Liver (tissue), 8 donors: ENCODE measurements at regions not wholly inside any gene's neighbourhood (a gene's known extent, or its start where the extent isn't known, plus 50 kb on each side); places are given as distances from the start of the nearest gene placed in this dataset.

ENCODE experiments used
- DNase-seq: peaks from one replicate; pipeline ENCODE4 v3.0.0-alpha.2; 2017; ENCODE audit warnings: low spot score
- H3K27ac ChIP-seq, 2 donors: one replicate each; pipeline ENCODE4 v1.7.0; 2013; ENCODE audit warnings: inconsistent platforms in 2 of 2, low read length in 2 of 2, control low read depth in 1 of 2, low read depth in 1 of 2, mild to moderate bottlenecking in 1 of 2
- H3K27me3 ChIP-seq, 4 donors: one replicate each; pipeline versions ENCODE4 v1.6.1 to v1.7.0; 2013; ENCODE audit warnings: low read length in 3 of 4, inconsistent platforms in 1 of 4, mild to moderate bottlenecking in 1 of 4, moderate library complexity in 1 of 4; ENCODE audit not compliant: control insufficient read depth in 4 of 4, insufficient read depth in 4 of 4
- H3K36me3 ChIP-seq, 4 donors: one replicate each; pipeline versions ENCODE4 v1.6.1 to v1.7.0; 2013; ENCODE audit warnings: low read length in 3 of 4, mild to moderate bottlenecking in 3 of 4, low read depth in 1 of 4, moderate library complexity in 1 of 4; ENCODE audit not compliant: control insufficient read depth in 4 of 4, insufficient read depth in 3 of 4
- H3K4me1 ChIP-seq, 4 donors: one replicate each; pipeline versions ENCODE4 v1.6.1 to v1.7.0; 2013; ENCODE audit warnings: low read length in 3 of 4, mild to moderate bottlenecking in 3 of 4, moderate library complexity in 1 of 4; ENCODE audit not compliant: control insufficient read depth in 4 of 4, insufficient read depth in 4 of 4
- H3K4me3 ChIP-seq, 3 donors: one replicate each; pipeline versions ENCODE4 v1.6.1 to v1.7.0; 2013; ENCODE audit warnings: low read length in 3 of 3, control low read depth in 1 of 3, low read depth in 1 of 3, mild to moderate bottlenecking in 1 of 3
- H3K9ac ChIP-seq, 2 donors: one replicate each; pipeline ENCODE4 v1.7.0; 2013; ENCODE audit warnings: low read length in 2 of 2, mild to moderate bottlenecking in 2 of 2, moderate library complexity in 2 of 2, control low read depth in 1 of 2, low read depth in 1 of 2
- H3K9me3 ChIP-seq, 4 donors: one replicate each; pipeline versions ENCODE4 v1.6.1 to v1.7.0; 2013; ENCODE audit warnings: low read length in 3 of 4; ENCODE audit not compliant: control insufficient read depth in 4 of 4
- CTCF ChIP-seq: fragments of 150-350 bp; IDR thresholded peaks from 2 replicates; pipeline ENCODE4 v1.5.1; 2017; ENCODE audit warnings: improper control_type of control experiment, low read depth, low read length; ENCODE audit not compliant: missing input control
- EGR1 ChIP-seq, 2 donors: IDR thresholded peaks; 2 replicates each; pipeline ENCODE4 v1.6.1; 2016 to 2018; ENCODE audit warnings: antibody characterized with exemption in 2 of 2, low read depth in 2 of 2
- FOXA1 ChIP-seq: IDR thresholded peaks from 2 replicates; pipeline ENCODE4 v1.6.1; 2016; ENCODE audit warnings: antibody characterized with exemption
- FOXA2 ChIP-seq: IDR thresholded peaks from 2 replicates; pipeline ENCODE4 v1.6.1; 2016; ENCODE audit warnings: antibody characterized with exemption
- GABPA ChIP-seq, 2 donors: IDR thresholded peaks in 1 of 2; conservative IDR thresholded peaks in 1 of 2; 2 replicates each; pipeline ENCODE4 v1.6.1; 2016; ENCODE audit warnings: antibody characterized with exemption in 2 of 2, mild to moderate bottlenecking in 1 of 2, moderate library complexity in 1 of 2
- HNF4A ChIP-seq, 2 donors: conservative IDR thresholded peaks; 2 replicates each; pipeline ENCODE4 v1.6.1; 2016; ENCODE audit warnings: antibody characterized with exemption in 2 of 2, mild to moderate bottlenecking in 2 of 2
- HNF4G ChIP-seq: IDR thresholded peaks from 2 replicates; pipeline ENCODE4 v1.6.1; 2016; ENCODE audit warnings: antibody characterized with exemption
- JUND ChIP-seq, 2 donors: IDR thresholded peaks; 2 replicates each; pipeline ENCODE4 v1.6.1; 2016; ENCODE audit warnings: antibody characterized with exemption in 2 of 2
- NR2F2 ChIP-seq: IDR thresholded peaks from 2 replicates; pipeline ENCODE4 v1.6.1; 2016; ENCODE audit warnings: antibody characterized with exemption
- RAD21 ChIP-seq, 2 donors: IDR thresholded peaks; 2 replicates each; pipeline ENCODE4 v1.6.1; 2016; ENCODE audit warnings: antibody characterized with exemption in 2 of 2, mild to moderate bottlenecking in 2 of 2
- REST ChIP-seq: IDR thresholded peaks from 2 replicates; pipeline ENCODE4 v1.6.1; 2016; ENCODE audit warnings: antibody characterized with exemption, mild to moderate bottlenecking
- RXRA ChIP-seq, 2 donors: IDR thresholded peaks; 2 replicates each; pipeline ENCODE4 v1.6.1; 2017 to 2018; ENCODE audit warnings: antibody characterized with exemption in 2 of 2, mild to moderate bottlenecking in 1 of 2
- SP1 ChIP-seq: IDR thresholded peaks from 2 replicates; pipeline ENCODE4 v1.6.1; 2018; ENCODE audit warnings: antibody characterized with exemption, mild to moderate bottlenecking
- TAF1 ChIP-seq: conservative IDR thresholded peaks from 2 replicates; pipeline ENCODE4 v1.6.1; 2016; ENCODE audit warnings: antibody characterized with exemption, mild to moderate bottlenecking
- YY1 ChIP-seq: IDR thresholded peaks from 2 replicates; pipeline ENCODE4 v1.6.1; 2016; ENCODE audit warnings: antibody characterized with exemption, mild to moderate bottlenecking
- WGBS: extraction: QIAGEN DNeasy Blood & Tissue Kit; methylation state at CpG from one replicate; pipeline ENCODE4 v1.1.7; 2013; 5-methylcytosine and 5-hydroxymethylcytosine counted together
- TF ChIP-seq, protein P1 (sequence below): IDR thresholded peaks from 2 replicates; pipeline ENCODE4 v1.6.1; 2016; ENCODE audit warnings: antibody characterized with exemption
- TF ChIP-seq, protein P2 (sequence below): IDR thresholded peaks from 2 replicates; pipeline ENCODE4 v1.6.1; 2016; ENCODE audit warnings: antibody characterized with exemption
- TF ChIP-seq, protein P3 (sequence below): IDR thresholded peaks from 2 replicates; pipeline ENCODE4 v1.6.1; 2016; ENCODE audit warnings: antibody characterized with exemption
- donor health status: healthy.
- donor health status: healthy.
- donor health status: healthy.
- donor health status: healthy.
- donor health status: healthy.

DNA sequence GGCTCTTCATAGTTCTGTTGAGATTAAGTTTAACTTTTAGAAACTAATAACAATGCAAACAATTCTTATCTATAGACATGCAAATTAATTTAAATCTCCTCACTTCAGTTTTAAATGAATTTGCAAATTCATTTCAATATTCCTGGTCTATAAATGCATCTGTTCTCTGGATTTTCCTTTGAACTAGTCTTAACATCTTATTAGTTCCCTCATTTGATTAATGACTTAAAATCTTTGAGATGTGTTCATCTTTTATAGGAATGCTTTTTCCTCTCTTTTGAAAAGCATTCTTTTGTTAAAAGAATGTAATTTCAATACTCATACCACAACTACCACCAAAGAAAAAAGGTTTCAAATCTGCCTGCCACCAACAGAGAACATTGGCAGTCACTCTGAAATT, 169.4 kb downstream of the RASEF start:
- Histone ChIP-seq H3K4me3 (no peak overlapping the region), H3K9me3 (no peaks in the 10 kb centered on the region), H3K27ac (no peak overlapping the region), H3K9ac (no peak overlapping the region), H3K4me1 (no peaks in the 10 kb centered on the region), H3K36me3 (no peaks in the 10 kb centered on the region), H3K27me3 (peaks cover 0 to 2% (median under 1%) of the 10 kb centered on the region in 4 donors)
- DNase-seq = no peak
- TF ChIP-seq, protein P1, sequence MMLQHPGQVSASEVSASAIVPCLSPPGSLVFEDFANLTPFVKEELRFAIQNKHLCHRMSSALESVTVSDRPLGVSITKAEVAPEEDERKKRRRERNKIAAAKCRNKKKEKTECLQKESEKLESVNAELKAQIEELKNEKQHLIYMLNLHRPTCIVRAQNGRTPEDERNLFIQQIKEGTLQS = no peak
- TF ChIP-seq GABPA (IDR thresholded peaks at IDR 0.05 in 1 of 2, conservative IDR thresholded peaks at IDR 0.05 in 1 of 2) (no peak), HNF4G (no peak), RXRA (IDR thresholded peaks at IDR 0.05) (no peak), TAF1 (no peak), HNF4A (conservative IDR thresholded peaks at IDR 0.05) (no peak)
- TF ChIP-seq, protein P2, sequence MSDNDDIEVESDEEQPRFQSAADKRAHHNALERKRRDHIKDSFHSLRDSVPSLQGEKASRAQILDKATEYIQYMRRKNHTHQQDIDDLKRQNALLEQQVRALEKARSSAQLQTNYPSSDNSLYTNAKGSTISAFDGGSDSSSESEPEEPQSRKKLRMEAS = no peak

DNA sequence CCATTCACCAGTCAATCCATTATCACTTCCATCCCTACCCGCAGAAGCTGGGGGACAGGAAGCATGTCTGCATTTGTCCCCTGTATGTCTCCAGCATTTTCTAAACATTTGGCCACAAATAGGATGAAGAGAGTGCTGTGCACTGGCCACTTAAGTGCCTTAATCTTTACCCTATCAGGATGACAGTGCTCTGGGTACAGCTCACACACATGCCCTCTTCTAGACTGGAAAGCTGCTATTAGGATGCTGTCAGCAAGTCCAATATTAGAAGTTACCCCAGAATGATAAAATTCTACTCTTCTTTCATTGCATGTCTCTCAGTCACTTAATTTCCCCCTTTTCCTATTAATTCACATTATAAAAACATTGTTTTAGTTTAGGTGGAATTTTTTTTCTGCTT, 168.4 kb downstream of the RASEF start:
- H3K36me3 ChIP-seq = no peaks in the 10 kb centered on the region
- no peaks in the 10 kb centered on the region for H3K9me3 ChIP-seq
- H3K9ac ChIP-seq = no peak overlapping the region
- H3K27ac ChIP-seq = no peak overlapping the region
- TF ChIP-seq, protein P1 = no peak
- no peak for TF ChIP-seq FOXA1
- TF ChIP-seq EGR1 (IDR thresholded peaks at IDR 0.05; ENCODE audit: low read depth in 2 of 2) = no peak
- peaks cover 0 to 2% (median under 1%) of the 10 kb centered on the region in 4 donors for H3K27me3 ChIP-seq
- no peaks in the 10 kb centered on the region for H3K4me1 ChIP-seq
- DNase-seq = no peak
- 62% methylated on average over 1 of the region's 1 CpG for WGBS
- H3K4me3 ChIP-seq = no peak overlapping the region

- no peaks in the 10 kb centered on the region for H3K36me3 ChIP-seq
- peaks cover 0 to 2% (median under 1%) of the 10 kb centered on the region in 4 donors for H3K27me3 ChIP-seq
- no peak overlapping the region for H3K27ac ChIP-seq
- WGBS = 62% methylated on average over 4 of the region's 4 CpGs
- H3K4me1 ChIP-seq = no peaks in the 10 kb centered on the region
- no peaks in the 10 kb centered on the region for H3K9me3 ChIP-seq
- no peak overlapping the region for H3K4me3 ChIP-seq
- DNase-seq = no peak
- H3K9ac ChIP-seq = no peak overlapping the region
- TF ChIP-seq RXRA (IDR thresholded peaks at IDR 0.05) (no peak), YY1 (no peak), FOXA2 (no peak), RAD21 (IDR thresholded peaks at IDR 0.05) (no peak), SP1 (no peak), TAF1 (no peak), REST (no peak), NR2F2 (no peak), EGR1 (IDR thresholded peaks at IDR 0.05; ENCODE audit: low read depth in 2 of 2) (no peak), HNF4G (no peak), JUND (IDR thresholded peaks at IDR 0.05) (no peak), CTCF (no peak), FOXA1 (no peak), GABPA (IDR thresholded peaks at IDR 0.05 in 1 of 2, conservative IDR thresholded peaks at IDR 0.05 in 1 of 2) (no peak)
- TF ChIP-seq, protein P1 = no peak
- TF ChIP-seq, protein P3, sequence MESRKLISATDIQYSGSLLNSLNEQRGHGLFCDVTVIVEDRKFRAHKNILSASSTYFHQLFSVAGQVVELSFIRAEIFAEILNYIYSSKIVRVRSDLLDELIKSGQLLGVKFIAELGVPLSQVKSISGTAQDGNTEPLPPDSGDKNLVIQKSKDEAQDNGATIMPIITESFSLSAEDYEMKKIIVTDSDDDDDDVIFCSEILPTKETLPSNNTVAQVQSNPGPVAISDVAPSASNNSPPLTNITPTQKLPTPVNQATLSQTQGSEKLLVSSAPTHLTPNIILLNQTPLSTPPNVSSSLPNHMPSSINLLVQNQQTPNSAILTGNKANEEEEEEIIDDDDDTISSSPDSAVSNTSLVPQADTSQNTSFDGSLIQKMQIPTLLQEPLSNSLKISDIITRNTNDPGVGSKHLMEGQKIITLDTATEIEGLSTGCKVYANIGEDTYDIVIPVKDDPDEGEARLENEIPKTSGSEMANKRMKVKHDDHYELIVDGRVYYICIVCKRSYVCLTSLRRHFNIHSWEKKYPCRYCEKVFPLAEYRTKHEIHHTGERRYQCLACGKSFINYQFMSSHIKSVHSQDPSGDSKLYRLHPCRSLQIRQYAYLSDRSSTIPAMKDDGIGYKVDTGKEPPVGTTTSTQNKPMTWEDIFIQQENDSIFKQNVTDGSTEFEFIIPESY = no peak
Measured at GRCh38 chr9:82894961-82895821, 167.8 kb downstream of the RASEF start.
